Muscle layer of duodenum (tissue), 2 donors: ENCODE measurements at regions not wholly inside any gene's neighbourhood (a gene's known extent, or its start where the extent isn't known, plus 50 kb on each side); places are given as distances from the start of the nearest gene placed in this dataset.
"Not testable (repeated sequence)": the region's sequence is repeated elsewhere in the genome, so short reads cannot be mapped to it uniquely, and the experiment has no call there.

Source experiments
- H3K27ac ChIP-seq: one replicate; pipeline ENCODE4 v1.7.0; 2013; ENCODE audit warnings: mild to moderate bottlenecking, low read length
- H3K27me3 ChIP-seq: one replicate; pipeline ENCODE4 v1.7.0; 2013; ENCODE audit warnings: low read depth, mild to moderate bottlenecking, control low read depth, low read length
- H3K36me3 ChIP-seq, 2 donors: one replicate each; pipeline ENCODE4 v1.7.0; 2013; ENCODE audit warnings: low read length in 2 of 2, control low read depth in 1 of 2, mild to moderate bottlenecking in 1 of 2; ENCODE audit not compliant: insufficient read depth in 2 of 2, control insufficient read depth in 1 of 2
- H3K4me1 ChIP-seq, 2 donors: one replicate each; pipeline ENCODE4 v1.7.0; 2013; ENCODE audit warnings: low read length in 2 of 2, mild to moderate bottlenecking in 2 of 2, control low read depth in 1 of 2, moderate library complexity in 1 of 2; ENCODE audit not compliant: insufficient read depth in 2 of 2, control insufficient read depth in 1 of 2
- H3K4me3 ChIP-seq, 2 donors: one replicate each; pipeline ENCODE4 v1.7.0; 2013; ENCODE audit warnings: low read length in 2 of 2, low read depth in 1 of 2, mild to moderate bottlenecking in 1 of 2
- H3K9me3 ChIP-seq, 2 donors: one replicate each; pipeline ENCODE4 v1.7.0; 2013; ENCODE audit warnings: low read length in 2 of 2, control low read depth in 1 of 2, mild to moderate bottlenecking in 1 of 2; ENCODE audit not compliant: control insufficient read depth in 1 of 2
- donor health status: healthy.

DNA sequence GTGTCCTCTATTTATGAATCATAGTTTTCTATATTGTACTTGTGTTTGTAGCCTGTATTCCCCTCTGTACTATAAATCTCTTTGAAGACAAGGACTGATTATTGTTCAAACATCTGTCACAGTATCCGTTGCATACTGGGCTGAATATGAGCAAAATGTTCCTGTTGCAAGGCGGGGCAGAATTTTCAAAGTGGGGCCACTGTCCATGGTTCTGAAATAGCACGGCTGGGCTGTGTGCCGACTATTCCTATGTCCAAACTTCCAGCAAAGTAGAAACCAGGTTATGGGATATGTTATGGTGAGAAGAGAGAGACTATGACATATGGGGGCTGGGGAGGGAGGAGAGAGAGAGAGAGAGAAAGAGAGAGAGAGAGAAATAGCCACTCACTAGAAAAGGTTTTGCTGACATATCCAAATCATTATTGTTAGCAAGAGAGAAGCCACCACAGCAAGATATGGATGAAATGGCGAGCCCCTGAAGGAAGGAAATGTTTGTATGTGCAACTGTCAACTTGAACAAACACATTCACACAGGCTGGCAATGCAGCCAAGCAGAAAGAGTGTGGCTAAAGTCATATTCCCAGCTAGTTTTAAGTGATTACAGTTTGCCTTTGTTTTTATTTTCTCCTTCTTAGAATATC is 107.0 kb upstream of the GPR12 start:
- no peaks in the 10 kb centered on the region for H3K27me3 ChIP-seq
- peaks cover 0 to 5% of the 10 kb centered on the region in 2 donors for H3K9me3 ChIP-seq
- no peaks in the 10 kb centered on the region for H3K4me1 ChIP-seq

DNA sequence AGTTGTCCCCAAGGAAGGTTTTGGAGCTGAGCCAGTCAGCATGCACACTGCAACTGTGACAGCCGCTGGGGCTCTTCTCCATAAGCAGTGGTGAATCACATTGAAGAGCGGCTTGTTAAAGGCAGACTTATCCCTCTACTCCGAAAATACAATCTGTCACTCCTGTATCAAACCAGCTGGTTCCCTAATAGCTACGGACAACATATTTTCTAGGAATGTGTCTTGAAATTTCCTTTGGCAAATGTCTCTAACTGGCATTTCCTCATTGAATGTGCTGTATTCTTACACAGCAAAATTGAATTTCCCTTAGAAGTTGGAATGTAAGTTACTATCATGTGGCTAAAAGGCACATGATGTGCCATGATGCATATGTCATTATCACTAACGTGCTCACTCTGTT is 104.0 kb upstream of the GPR12 start:
- Histone ChIP-seq H3K27me3 (no peaks in the 10 kb centered on the region), H3K4me1 (no peaks in the 10 kb centered on the region), H3K9me3 (peaks cover 0 to 5% of the 10 kb centered on the region in 2 donors), H3K27ac (no peak overlapping the region), H3K4me3 (no peak overlapping the region), H3K36me3 (no peaks in the 10 kb centered on the region)

More for the DNA sequence above, 107.0 kb upstream of the GPR12 start:
- Histone ChIP-seq H3K27ac (no peak overlapping the region), H3K36me3 (no peaks in the 10 kb centered on the region), H3K4me3 (no peak overlapping the region)

DNA sequence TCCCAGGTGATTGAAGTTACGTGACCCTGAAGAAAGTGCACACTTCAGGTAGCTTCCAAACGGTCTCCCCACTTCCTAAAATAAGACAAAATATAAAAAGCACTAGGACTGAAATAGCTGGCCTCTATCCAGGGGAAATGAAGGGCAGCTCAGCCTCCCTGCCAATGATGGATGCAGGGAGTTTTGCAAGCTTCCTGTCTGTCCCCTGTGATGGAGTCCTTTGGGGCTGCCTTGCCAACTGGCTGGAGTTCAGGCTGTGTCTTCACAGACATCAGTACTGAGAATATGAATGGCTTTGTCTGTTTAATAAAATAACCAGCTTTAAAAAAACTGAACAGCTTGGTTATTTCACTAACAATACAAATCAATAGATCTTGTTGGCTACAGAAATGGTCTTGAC is 101.4 kb upstream of the GPR12 start:
- no peak overlapping the region for H3K4me3 ChIP-seq
- H3K27me3 ChIP-seq, result no peaks in the 10 kb centered on the region
- peaks cover 0 to 5% of the 10 kb centered on the region in 2 donors for H3K9me3 ChIP-seq
- no peak overlapping the region for H3K27ac ChIP-seq
- H3K36me3 ChIP-seq, result no peaks in the 10 kb centered on the region
- H3K4me1 ChIP-seq, result no peaks in the 10 kb centered on the region

- Histone ChIP-seq H3K27me3 (no peaks in the 10 kb centered on the region), H3K27ac (no peak overlapping the region), H3K4me3 (no peak overlapping the region), H3K36me3 (no peaks in the 10 kb centered on the region), H3K9me3 (no peaks in the 10 kb centered on the region), H3K4me1 (no peaks in the 10 kb centered on the region)
Observed at GRCh38 chr13:26855921-26856320, 95.3 kb upstream of the GPR12 start.

DNA sequence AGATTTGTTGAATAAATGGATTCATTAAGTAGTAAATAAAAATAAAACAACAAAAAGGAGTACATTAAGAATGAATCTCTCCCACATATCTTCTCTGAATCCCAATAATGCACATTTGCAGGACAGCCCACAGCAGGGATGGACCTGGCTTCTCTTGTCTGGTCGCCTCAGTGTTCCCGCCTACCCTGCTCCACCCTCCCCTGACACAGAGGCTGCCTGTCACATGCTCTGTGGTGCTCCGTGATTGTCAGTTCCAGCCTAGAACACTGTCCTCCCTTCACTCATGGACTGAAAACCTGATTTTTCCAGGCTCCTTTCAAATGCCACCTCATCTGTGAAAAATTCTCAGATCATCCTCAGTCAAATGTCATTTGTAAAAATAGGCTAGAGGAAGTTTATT is 94.5 kb upstream of the GPR12 start:
- Histone ChIP-seq H3K36me3 (no peaks in the 10 kb centered on the region), H3K9me3 (no peaks in the 10 kb centered on the region), H3K4me3 (no peak overlapping the region), H3K27me3 (no peaks in the 10 kb centered on the region), H3K4me1 (no peaks in the 10 kb centered on the region), H3K27ac (no peak overlapping the region)

DNA sequence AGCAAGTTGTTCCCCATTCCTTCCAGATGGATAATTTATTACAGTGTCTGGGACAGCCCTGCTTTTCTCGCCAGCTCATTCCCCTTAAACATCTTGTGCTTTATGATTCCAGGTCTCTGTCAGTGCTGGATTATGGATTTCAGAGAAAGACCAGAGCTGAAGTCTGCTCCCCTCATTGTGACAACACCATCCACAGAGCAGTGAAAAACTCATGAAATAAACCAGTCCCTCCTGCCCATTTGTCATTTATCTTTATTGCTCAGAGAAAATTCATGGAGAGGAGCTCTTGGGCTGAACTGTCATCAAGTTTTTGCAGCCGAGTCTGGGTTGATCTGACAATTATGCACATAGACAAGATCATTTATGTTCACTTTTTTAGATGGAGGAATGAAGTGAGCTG is 92.7 kb upstream of the GPR12 start:
- H3K27me3 ChIP-seq, result no peaks in the 10 kb centered on the region
- no peak overlapping the region for H3K4me3 ChIP-seq
- H3K27ac ChIP-seq, result no peak overlapping the region
- no peaks in the 10 kb centered on the region for H3K4me1 ChIP-seq
- no peaks in the 10 kb centered on the region for H3K36me3 ChIP-seq
- H3K9me3 ChIP-seq, result no peaks in the 10 kb centered on the region

GRCh38 chr13:26847281-26847680 is 86.7 kb upstream of the GPR12 start:
- H3K27me3 ChIP-seq, result no peaks in the 10 kb centered on the region
- no peaks in the 10 kb centered on the region for H3K36me3 ChIP-seq
- no peaks in the 10 kb centered on the region for H3K4me1 ChIP-seq
- no peak overlapping the region for H3K27ac ChIP-seq
- no peak overlapping the region for H3K4me3 ChIP-seq
- no peaks in the 10 kb centered on the region for H3K9me3 ChIP-seq

- H3K36me3 ChIP-seq, H3K27me3 ChIP-seq, H3K4me3 ChIP-seq, H3K27ac ChIP-seq, H3K9me3 ChIP-seq, H3K4me1 ChIP-seq: not testable (repeated sequence)
Observed at GRCh38 chr13:26845063-26845462, 84.5 kb upstream of the GPR12 start.

DNA sequence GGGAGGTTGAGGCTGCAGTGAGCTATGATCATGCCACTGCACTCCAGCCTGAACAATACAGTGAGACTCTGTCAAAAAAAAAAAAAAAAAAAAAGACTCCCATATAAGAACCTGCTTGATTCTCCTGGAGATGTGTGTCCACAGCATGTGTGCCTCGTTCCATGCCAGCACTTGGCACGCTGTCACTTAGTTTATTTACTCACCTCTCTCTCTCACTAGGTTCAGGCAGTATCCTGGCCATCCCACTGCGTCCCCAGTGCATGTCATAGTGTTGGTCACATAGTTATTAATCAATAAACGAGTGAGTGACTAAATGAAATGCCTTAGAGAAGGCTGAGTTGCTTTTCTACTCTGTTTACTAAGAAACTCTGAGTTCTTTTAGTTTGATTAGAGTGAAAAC is 79.1 kb upstream of the GPR12 start:
- Histone ChIP-seq H3K36me3 (no peaks in the 10 kb centered on the region), H3K9me3 (no peaks in the 10 kb centered on the region), H3K27ac (no peak overlapping the region), H3K27me3 (no peaks in the 10 kb centered on the region), H3K4me3 (no peak overlapping the region), H3K4me1 (no peaks in the 10 kb centered on the region)

- Histone ChIP-seq H3K4me3 (no peak overlapping the region), H3K36me3 (no peaks in the 10 kb centered on the region), H3K9me3 (no peaks in the 10 kb centered on the region), H3K27ac (no peak overlapping the region), H3K4me1 (no peaks in the 10 kb centered on the region), H3K27me3 (no peaks in the 10 kb centered on the region)
Observed at GRCh38 chr13:26838821-26839220, 78.2 kb upstream of the GPR12 start.

- Histone ChIP-seq H3K9me3 (no peaks in the 10 kb centered on the region), H3K36me3 (no peaks in the 10 kb centered on the region), H3K27ac (no peak overlapping the region), H3K4me3 (no peak overlapping the region), H3K27me3 (no peaks in the 10 kb centered on the region), H3K4me1 (no peaks in the 10 kb centered on the region)
Observed at GRCh38 chr13:26837997-26838396, 77.4 kb upstream of the GPR12 start.

DNA sequence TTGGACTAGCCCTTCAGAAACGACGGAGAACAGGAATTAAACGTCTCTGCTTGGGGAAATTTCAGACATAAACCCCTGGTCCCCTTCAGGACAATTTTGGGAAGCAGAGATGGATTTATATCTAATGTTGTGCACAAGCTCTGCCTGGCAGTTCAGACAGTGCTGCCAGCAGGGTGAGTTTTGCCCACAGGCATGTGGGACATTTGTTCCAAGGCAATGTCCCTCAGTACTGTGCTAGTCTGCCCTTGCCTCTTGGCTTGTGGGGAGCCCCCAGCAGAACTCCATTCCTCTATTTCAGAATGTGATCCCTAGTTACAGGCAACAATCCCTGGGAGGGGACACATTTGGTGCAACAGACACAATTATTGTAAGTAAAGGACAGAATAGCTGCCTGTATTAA is 76.5 kb upstream of the GPR12 start:
- Histone ChIP-seq H3K9me3 (no peaks in the 10 kb centered on the region), H3K27me3 (no peaks in the 10 kb centered on the region), H3K27ac (no peak overlapping the region), H3K4me3 (no peak overlapping the region), H3K4me1 (no peaks in the 10 kb centered on the region), H3K36me3 (no peaks in the 10 kb centered on the region)
